ENCODE measurements at regions not wholly inside any gene's neighbourhood (a gene's known extent, or its start where the extent isn't known, plus 50 kb on each side); places are given as distances from the start of the nearest gene placed in this dataset.

DNA sequence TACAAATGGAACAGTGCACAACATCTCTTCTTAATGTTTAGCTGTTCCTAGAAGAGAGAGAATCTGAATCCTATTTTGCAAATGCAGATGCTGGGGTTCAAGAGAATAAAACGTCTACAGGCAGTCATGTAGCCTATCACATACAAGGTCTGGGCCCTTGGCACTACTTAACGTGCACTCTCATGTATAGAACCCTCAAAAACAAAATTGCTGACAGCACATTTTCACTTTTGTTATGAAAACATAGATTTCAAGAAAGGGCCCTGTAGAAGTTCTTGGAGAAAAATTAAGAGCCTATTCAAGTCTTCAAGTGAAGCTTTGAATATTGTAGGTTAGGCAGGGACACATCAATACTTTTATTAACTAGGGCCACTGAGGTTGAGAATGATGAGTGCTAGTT lies 504.3 kb upstream of the FAM98A start:
- ChIA-PET POLR2A (no interaction called here), CTCF (no interaction called here)
- TF ChIP-seq, protein P1, sequence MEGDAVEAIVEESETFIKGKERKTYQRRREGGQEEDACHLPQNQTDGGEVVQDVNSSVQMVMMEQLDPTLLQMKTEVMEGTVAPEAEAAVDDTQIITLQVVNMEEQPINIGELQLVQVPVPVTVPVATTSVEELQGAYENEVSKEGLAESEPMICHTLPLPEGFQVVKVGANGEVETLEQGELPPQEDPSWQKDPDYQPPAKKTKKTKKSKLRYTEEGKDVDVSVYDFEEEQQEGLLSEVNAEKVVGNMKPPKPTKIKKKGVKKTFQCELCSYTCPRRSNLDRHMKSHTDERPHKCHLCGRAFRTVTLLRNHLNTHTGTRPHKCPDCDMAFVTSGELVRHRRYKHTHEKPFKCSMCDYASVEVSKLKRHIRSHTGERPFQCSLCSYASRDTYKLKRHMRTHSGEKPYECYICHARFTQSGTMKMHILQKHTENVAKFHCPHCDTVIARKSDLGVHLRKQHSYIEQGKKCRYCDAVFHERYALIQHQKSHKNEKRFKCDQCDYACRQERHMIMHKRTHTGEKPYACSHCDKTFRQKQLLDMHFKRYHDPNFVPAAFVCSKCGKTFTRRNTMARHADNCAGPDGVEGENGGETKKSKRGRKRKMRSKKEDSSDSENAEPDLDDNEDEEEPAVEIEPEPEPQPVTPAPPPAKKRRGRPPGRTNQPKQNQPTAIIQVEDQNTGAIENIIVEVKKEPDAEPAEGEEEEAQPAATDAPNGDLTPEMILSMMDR (IDR thresholded peaks at IDR 0.05): no peak

GRCh38 chr2:34102339-34102738 lies 503.2 kb upstream of the FAM98A start:
- TF ChIP-seq, protein P1 (IDR thresholded peaks at IDR 0.05): no peak
- POLR2A ChIA-PET: no interaction called here
- Histone ChIP-seq H3K4me1 (ENCODE audit: insufficient read depth, low read length) (no peaks in the 10 kb centered on the region), H3K27ac (ENCODE audit: low read depth in 1 of 2, low read length in 2 of 2) (no peak overlapping the region), H3K27me3 (ENCODE audit: control insufficient read depth in 1 of 2, insufficient read depth in 2 of 2, low read length in 2 of 2) (no peaks in the 10 kb centered on the region), H3K4me3 (ENCODE audit: low read length) (no peak overlapping the region), H3K36me3 (ENCODE audit: insufficient read depth, low read length) (no peaks in the 10 kb centered on the region), H3K9me3 (ENCODE audit: control insufficient read depth in 1 of 2, insufficient read depth in 1 of 2, low read length in 2 of 2) (no peaks in the 10 kb centered on the region)
- CTCF ChIA-PET: interaction anchor here (0.9 kb wide), 1 partner anchor 13 kb away, joined by 4 read pairs; no protein-coding TSS in a partner anchor
- no peaks in the 10 kb centered on the region for H3K27me3 Mint-ChIP-seq
- no peak overlapping the region for H3K4me3 Mint-ChIP-seq
- DNase-seq: no peak
- intact Hi-C loops (cut with DNase I, micrococcal nuclease): no loop called here
- no peaks in the 10 kb centered on the region for H3K9me3 Mint-ChIP-seq
- H3K36me3 Mint-ChIP-seq (ENCODE audit: low read depth): no peaks in the 10 kb centered on the region
- no peak overlapping the region for H3K27ac Mint-ChIP-seq
- no peaks in the 10 kb centered on the region for H3K4me1 Mint-ChIP-seq (ENCODE audit: low read depth)
- ATAC-seq (ENCODE audit: poor library complexity): no peak

More for the DNA sequence above, 504.3 kb upstream of the FAM98A start:
- no peak overlapping the region for H3K4me3 ChIP-seq (ENCODE audit: low read length)
- H3K27me3 ChIP-seq (ENCODE audit: control insufficient read depth in 1 of 2, insufficient read depth in 2 of 2, low read length in 2 of 2): no peaks in the 10 kb centered on the region
- no peaks in the 10 kb centered on the region for H3K36me3 ChIP-seq (ENCODE audit: insufficient read depth, low read length)
- no peak for ATAC-seq (ENCODE audit: poor library complexity)
- no peak for DNase-seq
- no peaks in the 10 kb centered on the region for H3K9me3 Mint-ChIP-seq
- no peak overlapping the region for H3K4me3 Mint-ChIP-seq
- intact Hi-C loops (cut with DNase I, micrococcal nuclease): no loop called here
- no peaks in the 10 kb centered on the region for H3K36me3 Mint-ChIP-seq (ENCODE audit: low read depth)
- H3K4me1 Mint-ChIP-seq (ENCODE audit: low read depth): no peaks in the 10 kb centered on the region
- H3K27me3 Mint-ChIP-seq: no peaks in the 10 kb centered on the region
- no peak overlapping the region for H3K27ac ChIP-seq (ENCODE audit: low read depth in 1 of 2, low read length in 2 of 2)
- no peaks in the 10 kb centered on the region for H3K4me1 ChIP-seq (ENCODE audit: insufficient read depth, low read length)
- no peaks in the 10 kb centered on the region for H3K9me3 ChIP-seq (ENCODE audit: control insufficient read depth in 1 of 2, insufficient read depth in 1 of 2, low read length in 2 of 2)
- no peak overlapping the region for H3K27ac Mint-ChIP-seq

DNA sequence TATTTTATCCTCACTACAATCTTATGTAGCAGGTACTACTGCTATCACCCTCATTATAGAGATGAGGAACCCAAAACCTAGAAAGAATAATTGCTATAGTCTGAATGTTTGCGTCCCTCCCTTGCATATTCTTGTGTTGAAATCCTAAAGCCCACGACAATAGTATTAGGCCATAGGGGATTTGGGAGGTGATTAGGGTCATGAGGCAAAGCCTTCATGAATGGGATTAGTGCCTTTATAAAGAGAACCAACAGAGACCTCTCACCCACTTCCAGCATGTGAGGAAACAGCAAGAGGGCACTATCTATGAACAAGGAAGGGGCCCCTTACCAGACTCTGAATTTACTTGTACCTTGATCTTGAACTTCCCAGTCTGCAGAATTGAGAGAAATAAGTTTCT lies 500.3 kb upstream of the FAM98A start:
- Mint-ChIP-seq H3K4me1 (ENCODE audit: low read depth) (no peaks in the 10 kb centered on the region), H3K27ac (no peak overlapping the region), H3K36me3 (ENCODE audit: low read depth) (no peaks in the 10 kb centered on the region), H3K4me3 (no peak overlapping the region), H3K27me3 (no peaks in the 10 kb centered on the region), H3K9me3 (no peaks in the 10 kb centered on the region)
- TF ChIP-seq, protein P1 (IDR thresholded peaks at IDR 0.05): no peak
- Histone ChIP-seq H3K27me3 (ENCODE audit: control insufficient read depth in 1 of 2, insufficient read depth in 2 of 2, low read length in 2 of 2) (no peaks in the 10 kb centered on the region), H3K9me3 (ENCODE audit: control insufficient read depth in 1 of 2, insufficient read depth in 1 of 2, low read length in 2 of 2) (no peaks in the 10 kb centered on the region), H3K36me3 (ENCODE audit: insufficient read depth, low read length) (no peaks in the 10 kb centered on the region), H3K4me1 (ENCODE audit: insufficient read depth, low read length) (no peaks in the 10 kb centered on the region), H3K27ac (ENCODE audit: low read depth in 1 of 2, low read length in 2 of 2) (no peak overlapping the region), H3K4me3 (ENCODE audit: low read length) (no peak overlapping the region)
- no peak for ATAC-seq (ENCODE audit: poor library complexity)
- DNase-seq: no peak
- ChIA-PET POLR2A (no interaction called here), CTCF (no interaction called here)
- intact Hi-C loops (cut with DNase I, micrococcal nuclease): loop anchor here (5.0 to 10.0 kb wide), 2 partner anchors 625 to 1313 kb away; partner anchors contain the start of gene RASGRP3 (in 1 of the 2)

Measured in CD4-positive, alpha-beta T cell (primary cell).